Tibial nerve (tissue), 4 donors: ENCODE measurements at regions not wholly inside any gene's neighbourhood (a gene's known extent, or its start where the extent isn't known, plus 50 kb on each side); places are given as distances from the start of the nearest gene placed in this dataset.

ENCODE experiments used
- CTCF ChIP-seq, 5 experiments: fragments of 200-600 bp in 3 of 5; fragments of 450-650 bp in 2 of 5; sonication (generic) in 3 of 5; IDR thresholded peaks; one replicate each; pipeline ENCODE4 v1.5.1; 2016 to 2019; ENCODE audit warnings: antibody characterized with exemption in 5 of 5, mild to moderate bottlenecking in 3 of 5, moderate library complexity in 2 of 5
- EP300 ChIP-seq, 2 donors: sonication (generic); formaldehyde crosslinking; IDR thresholded peaks; one replicate each; pipeline ENCODE4 v1.6.1; 2017; ENCODE audit warnings: antibody characterized with exemption in 2 of 2, mild to moderate bottlenecking in 1 of 2

- TF ChIP-seq CTCF (IDR thresholded peaks at IDR 0.05) (no peak), EP300 (IDR thresholded peaks at IDR 0.05) (peak in 1 of 2 donors; percentile 16)
Observed at GRCh38 chr3:189508784-189509501, 122.2 kb upstream of the TP63 start.
